Activated naive CD8-positive, alpha-beta T cell treated with anti-CD3 and anti-CD28 coated beads, Interleukin-2, amount 50 U/mL, for 24 hours (primary cell): ENCODE measurements at regions not wholly inside any gene's neighbourhood (a gene's known extent, or its start where the extent isn't known, plus 50 kb on each side); places are given as distances from the start of the nearest gene placed in this dataset.
A peak's percentile ranks its signal among the peaks of the same experiment; 100 is the strongest.
"Not testable (repeated sequence)": the region's sequence is repeated elsewhere in the genome, so short reads cannot be mapped to it uniquely, and the experiment has no call there.

Source experiments
- ATAC-seq: fragments of 150-1000 bp; cut with Tn5 transposase; one replicate; pipeline ENCODE4 v1.10.0; 2021
- DNase-seq: peaks from one replicate; pipeline ENCODE4 v3.0.0; 2021
- H3K27ac Mint-ChIP-seq: one replicate; pipeline ENCODE4 v1.8.0; 2021; ENCODE audit warnings: mild to moderate bottlenecking, mixed read lengths
- H3K27me3 Mint-ChIP-seq: one replicate; pipeline ENCODE4 v1.8.0; 2021; ENCODE audit warnings: mixed read lengths
- H3K36me3 Mint-ChIP-seq: one replicate; pipeline ENCODE4 v1.8.0; 2021; ENCODE audit warnings: low read depth, mixed read lengths
- H3K4me1 Mint-ChIP-seq: one replicate; pipeline ENCODE4 v1.8.0; 2021; ENCODE audit warnings: mixed read lengths
- H3K4me3 Mint-ChIP-seq: one replicate; pipeline ENCODE4 v1.8.0; 2021; ENCODE audit warnings: mild to moderate bottlenecking, moderate library complexity, mixed read lengths
- H3K9me3 Mint-ChIP-seq: one replicate; pipeline ENCODE4 v1.8.0; 2021; ENCODE audit warnings: mixed read lengths

DNA sequence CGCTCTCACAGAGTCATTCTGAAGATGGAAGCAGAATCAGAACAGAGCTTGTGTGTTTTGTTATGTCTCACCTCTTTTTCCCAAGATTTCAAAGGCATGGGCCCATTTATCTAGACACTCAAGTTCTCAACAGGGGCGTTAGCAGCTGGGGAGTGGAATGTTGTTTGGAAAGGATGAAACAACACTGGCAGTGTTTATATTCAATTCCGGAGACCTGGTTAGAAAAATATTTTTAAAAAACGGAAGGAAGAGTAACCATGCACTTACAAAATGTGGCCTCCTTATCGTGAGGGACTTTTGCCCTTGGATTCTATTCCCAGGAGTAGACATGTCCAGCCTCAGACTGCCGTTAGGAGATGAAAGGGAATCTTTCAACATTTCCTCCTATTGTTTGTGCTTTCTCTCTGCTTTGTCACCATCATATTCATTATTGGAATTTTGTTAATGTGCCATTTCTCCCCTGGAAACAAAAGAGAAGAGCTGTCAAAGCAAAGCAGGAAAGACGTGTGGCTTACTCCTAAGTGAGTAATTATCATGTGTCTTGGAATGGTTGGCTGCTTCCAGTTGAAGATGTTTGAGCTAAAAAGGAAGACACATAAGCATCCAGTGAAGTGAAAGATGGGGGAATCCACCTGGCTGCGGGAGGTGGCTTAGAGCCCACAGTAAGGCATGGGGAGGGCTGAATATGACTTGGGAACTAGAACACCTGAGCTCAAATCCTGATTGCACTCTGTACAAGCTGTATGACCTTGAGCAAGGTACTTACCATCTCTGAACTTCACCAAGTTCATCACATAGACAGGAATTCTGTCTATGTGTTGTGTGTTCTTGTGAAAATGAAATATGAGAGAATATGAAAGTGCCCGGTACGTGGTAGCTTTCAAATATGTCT is 71.7 kb upstream of the JUN start:
- H3K36me3 Mint-ChIP-seq, result no peaks in the 10 kb centered on the region
- no peak overlapping the region for H3K27ac Mint-ChIP-seq
- no peak overlapping the region for H3K4me3 Mint-ChIP-seq
- H3K27me3 Mint-ChIP-seq, result no peaks in the 10 kb centered on the region
- ATAC-seq, result no peak
- peaks cover 38% of the 10 kb centered on the region for H3K4me1 Mint-ChIP-seq
- no peaks in the 10 kb centered on the region for H3K9me3 Mint-ChIP-seq
- no peak for DNase-seq

- not testable (repeated sequence) for DNase-seq, H3K36me3 Mint-ChIP-seq, H3K27ac Mint-ChIP-seq, H3K4me3 Mint-ChIP-seq, H3K9me3 Mint-ChIP-seq, ATAC-seq, H3K27me3 Mint-ChIP-seq
- peaks cover 38% of the 10 kb centered on the region for H3K4me1 Mint-ChIP-seq
Observed at GRCh38 chr1:58856281-58856680, 72.4 kb upstream of the JUN start.

GRCh38 chr1:58857680-58858673 is 74.1 kb upstream of the JUN start:
- DNase-seq (peak; percentile 15), ATAC-seq (peak; percentile 78)
- no peaks in the 10 kb centered on the region for H3K36me3 Mint-ChIP-seq
- H3K27me3 Mint-ChIP-seq, result no peaks in the 10 kb centered on the region
- H3K27ac Mint-ChIP-seq, result peak overlapping the region; percentile 41
- peaks cover 38% of the 10 kb centered on the region for H3K4me1 Mint-ChIP-seq
- H3K4me3 Mint-ChIP-seq, result no peak overlapping the region
- H3K9me3 Mint-ChIP-seq, result no peaks in the 10 kb centered on the region

DNA sequence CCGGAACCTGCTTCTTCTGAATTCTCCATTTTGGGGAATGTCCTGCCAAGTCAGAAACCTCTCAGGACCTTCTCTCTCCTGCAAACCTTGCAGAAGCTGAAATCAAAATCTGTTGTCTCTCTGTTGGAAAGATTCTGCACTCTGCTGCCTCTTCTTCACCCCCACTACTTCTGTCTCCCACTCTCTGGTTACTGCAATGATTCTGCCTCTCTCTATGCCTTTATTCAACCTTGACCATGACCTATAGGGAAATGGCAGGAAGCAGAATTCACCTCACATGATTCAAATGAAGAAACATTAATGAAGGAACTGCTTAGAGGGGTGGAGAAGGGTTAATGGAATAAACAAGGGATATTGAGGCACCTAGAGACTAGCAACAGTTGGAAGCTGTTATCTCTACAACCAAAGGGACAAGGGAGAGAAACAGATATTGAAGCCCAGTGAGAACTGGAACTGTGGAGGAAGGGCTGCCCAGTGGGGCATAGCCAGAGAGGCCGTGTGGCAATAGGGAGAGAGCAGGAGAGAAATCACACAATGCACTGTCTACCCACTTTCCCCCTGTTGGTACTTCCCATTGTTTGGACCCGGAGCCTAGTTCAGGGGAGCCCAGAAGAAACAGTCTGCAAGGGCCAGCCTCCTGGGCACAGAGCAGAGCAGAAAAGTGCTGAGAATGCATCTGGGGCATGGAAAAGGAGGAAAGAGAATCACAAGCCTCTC is 76.1 kb upstream of the JUN start:
- no peak overlapping the region for H3K4me3 Mint-ChIP-seq
- no peaks in the 10 kb centered on the region for H3K36me3 Mint-ChIP-seq
- DNase-seq (no peak), ATAC-seq (no peak)
- no peaks in the 10 kb centered on the region for H3K27me3 Mint-ChIP-seq
- no peaks in the 10 kb centered on the region for H3K9me3 Mint-ChIP-seq
- peak overlapping the region; percentile 29 for H3K27ac Mint-ChIP-seq
- peaks cover 33% of the 10 kb centered on the region for H3K4me1 Mint-ChIP-seq

GRCh38 chr1:58861076-58861475 is 77.2 kb upstream of the JUN start:
- Mint-ChIP-seq H3K4me1 (peaks cover 33% of the 10 kb centered on the region), H3K36me3 (no peaks in the 10 kb centered on the region), H3K4me3 (no peak overlapping the region), H3K27ac (no peak overlapping the region), H3K9me3 (no peaks in the 10 kb centered on the region), H3K27me3 (no peaks in the 10 kb centered on the region)
- ATAC-seq (no peak), DNase-seq (no peak)

- no peak for DNase-seq
- no peak overlapping the region for H3K27ac Mint-ChIP-seq
Observed at GRCh38 chr1:58861506-58861905, 77.7 kb upstream of the JUN start.

DNA sequence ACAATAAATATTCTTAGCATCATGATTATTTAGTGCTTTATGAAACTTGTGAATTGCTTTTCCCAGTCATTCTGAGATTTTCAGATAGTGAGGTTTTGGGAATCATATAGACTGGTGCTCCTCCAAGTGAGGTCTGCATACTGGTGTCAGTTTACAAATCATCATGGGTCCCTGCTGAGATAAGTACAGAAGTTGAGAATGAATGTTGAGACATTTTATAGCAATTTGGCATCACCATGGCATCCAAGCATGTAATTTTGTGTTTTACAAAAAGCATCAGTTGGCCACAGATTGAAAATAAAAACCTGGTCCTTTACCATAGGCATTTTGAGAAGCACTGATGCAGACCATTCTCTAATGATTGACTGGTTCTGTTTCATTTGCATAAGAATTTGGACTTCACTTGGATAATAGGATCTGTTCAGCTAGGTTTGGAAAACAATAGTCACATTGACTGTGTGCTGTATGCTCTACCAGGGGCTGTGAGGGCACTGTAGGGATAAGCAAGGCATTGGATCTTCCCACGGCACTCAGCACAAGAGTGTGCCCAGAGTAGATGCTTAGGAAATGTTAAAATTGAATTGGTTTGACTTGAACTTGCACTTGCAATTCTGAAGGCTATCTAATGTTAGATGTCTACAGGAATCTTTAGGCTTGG is 79.0 kb upstream of the JUN start:
- DNase-seq (no peak), ATAC-seq (no peak)
- Mint-ChIP-seq H3K36me3 (no peaks in the 10 kb centered on the region), H3K9me3 (no peaks in the 10 kb centered on the region), H3K4me3 (no peak overlapping the region), H3K27ac (no peak overlapping the region), H3K4me1 (peaks cover 21% of the 10 kb centered on the region), H3K27me3 (no peaks in the 10 kb centered on the region)

More at GRCh38 chr1:58861506-58861905, 77.7 kb upstream of the JUN start:
- Mint-ChIP-seq H3K9me3 (no peaks in the 10 kb centered on the region), H3K36me3 (no peaks in the 10 kb centered on the region), H3K4me1 (peaks cover 33% of the 10 kb centered on the region), H3K4me3 (no peak overlapping the region), H3K27me3 (no peaks in the 10 kb centered on the region)
- ATAC-seq, result no peak

- Mint-ChIP-seq H3K27me3 (no peaks in the 10 kb centered on the region), H3K4me1 (peaks cover 4% of the 10 kb centered on the region), H3K27ac (no peak overlapping the region), H3K4me3 (no peak overlapping the region), H3K9me3 (no peaks in the 10 kb centered on the region), H3K36me3 (no peaks in the 10 kb centered on the region)
- ATAC-seq (no peak), DNase-seq (no peak)
Observed at GRCh38 chr1:58864654-58865053, 80.8 kb upstream of the JUN start.

DNA sequence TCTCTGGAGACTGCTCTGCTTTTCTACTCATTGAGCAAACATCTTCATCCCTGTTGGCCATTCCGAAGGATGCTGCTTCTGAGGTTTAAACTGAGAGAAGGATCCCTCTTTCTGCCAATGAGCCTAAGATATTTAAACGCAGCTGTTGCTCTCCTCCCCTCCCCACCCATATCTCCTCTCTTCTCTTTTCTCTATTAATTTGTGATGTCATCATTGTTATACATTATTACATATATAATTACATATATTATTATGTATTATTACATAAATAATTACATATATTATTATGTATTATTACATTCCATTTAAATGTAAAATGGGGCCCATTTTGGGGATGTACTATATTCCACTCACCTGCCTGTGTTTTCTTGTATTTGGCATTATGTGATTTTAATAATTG is 82.7 kb upstream of the JUN start:
- H3K36me3 Mint-ChIP-seq, result no peaks in the 10 kb centered on the region
- no peaks in the 10 kb centered on the region for H3K27me3 Mint-ChIP-seq
- H3K27ac Mint-ChIP-seq, result no peak overlapping the region
- no peak for DNase-seq
- H3K4me1 Mint-ChIP-seq, result no peaks in the 10 kb centered on the region
- ATAC-seq, result no peak
- H3K9me3 Mint-ChIP-seq, result no peaks in the 10 kb centered on the region
- H3K4me3 Mint-ChIP-seq, result no peak overlapping the region

- DNase-seq, result no peak
- Mint-ChIP-seq H3K27ac (no peak overlapping the region), H3K4me1 (no peaks in the 10 kb centered on the region), H3K27me3 (no peaks in the 10 kb centered on the region), H3K9me3 (no peaks in the 10 kb centered on the region), H3K36me3 (no peaks in the 10 kb centered on the region), H3K4me3 (no peak overlapping the region)
- no peak for ATAC-seq
Observed at GRCh38 chr1:58869638-58870297, 85.9 kb upstream of the JUN start.

DNA sequence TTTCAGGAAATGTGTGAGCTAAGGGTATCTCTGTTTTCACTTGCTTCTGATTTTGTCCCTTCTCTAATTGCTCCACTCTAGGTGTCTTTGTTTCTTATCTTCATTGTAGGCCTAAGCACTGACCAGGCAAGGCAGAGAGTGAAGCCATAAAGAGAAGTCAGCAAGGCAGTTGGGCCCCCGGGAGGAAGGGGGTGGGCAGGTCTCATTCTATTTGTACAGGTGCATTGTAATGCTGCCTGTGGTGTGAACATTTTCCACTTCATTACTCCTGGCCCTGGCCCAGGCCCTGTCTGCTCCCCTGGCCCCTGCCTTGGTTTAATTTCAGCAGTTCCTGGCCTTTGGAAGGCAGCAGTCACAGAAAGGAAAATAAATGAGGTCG is 86.4 kb upstream of the JUN start:
- Mint-ChIP-seq H3K27me3 (no peaks in the 10 kb centered on the region), H3K9me3 (no peaks in the 10 kb centered on the region), H3K4me1 (no peaks in the 10 kb centered on the region), H3K36me3 (no peaks in the 10 kb centered on the region), H3K4me3 (no peak overlapping the region), H3K27ac (no peak overlapping the region)
- no peak for DNase-seq
- no peak for ATAC-seq

GRCh38 chr1:58874342-58874741 is 90.5 kb upstream of the JUN start:
- H3K27ac Mint-ChIP-seq, result no peak overlapping the region
- no peaks in the 10 kb centered on the region for H3K4me1 Mint-ChIP-seq
- ATAC-seq, result no peak
- no peak overlapping the region for H3K4me3 Mint-ChIP-seq
- no peaks in the 10 kb centered on the region for H3K36me3 Mint-ChIP-seq
- no peak for DNase-seq
- H3K27me3 Mint-ChIP-seq, result no peaks in the 10 kb centered on the region
- no peaks in the 10 kb centered on the region for H3K9me3 Mint-ChIP-seq

GRCh38 chr1:58874757-58875755 is 91.2 kb upstream of the JUN start:
- H3K27me3 Mint-ChIP-seq, result no peaks in the 10 kb centered on the region
- no peak overlapping the region for H3K27ac Mint-ChIP-seq
- no peaks in the 10 kb centered on the region for H3K9me3 Mint-ChIP-seq
- ATAC-seq (no peak), DNase-seq (no peak)
- no peaks in the 10 kb centered on the region for H3K4me1 Mint-ChIP-seq
- H3K36me3 Mint-ChIP-seq, result no peaks in the 10 kb centered on the region
- no peak overlapping the region for H3K4me3 Mint-ChIP-seq
